M059J (cell line): ENCODE measurements at regions not wholly inside any gene's neighbourhood (a gene's known extent, or its start where the extent isn't known, plus 50 kb on each side); places are given as distances from the start of the nearest gene placed in this dataset.

Experiments
- DNase-seq: peaks from one replicate; pipeline ENCODE4 v3.0.0-alpha.2; 2012; ENCODE audit warnings: low read depth

GRCh38 chr17:56096026-56096810, 57.1 kb upstream of the ANKFN1 start:
- peak; percentile 79 for DNase-seq

GRCh38 chr17:56098746-56099145, 54.5 kb upstream of the ANKFN1 start:
- DNase-seq, result peak; percentile 27

GRCh38 chr17:56099649-56100048, 53.6 kb upstream of the ANKFN1 start:
- DNase-seq, result peak; percentile 79
